Myocyte (in vitro differentiated cells): ENCODE measurements at regions not wholly inside any gene's neighbourhood (a gene's known extent, or its start where the extent isn't known, plus 50 kb on each side); places are given as distances from the start of the nearest gene placed in this dataset.

Experiments used
- DNase-seq: peaks from one replicate; pipeline ENCODE4 v3.0.0-alpha.2; 2012; ENCODE audit warnings: low read depth

DNA sequence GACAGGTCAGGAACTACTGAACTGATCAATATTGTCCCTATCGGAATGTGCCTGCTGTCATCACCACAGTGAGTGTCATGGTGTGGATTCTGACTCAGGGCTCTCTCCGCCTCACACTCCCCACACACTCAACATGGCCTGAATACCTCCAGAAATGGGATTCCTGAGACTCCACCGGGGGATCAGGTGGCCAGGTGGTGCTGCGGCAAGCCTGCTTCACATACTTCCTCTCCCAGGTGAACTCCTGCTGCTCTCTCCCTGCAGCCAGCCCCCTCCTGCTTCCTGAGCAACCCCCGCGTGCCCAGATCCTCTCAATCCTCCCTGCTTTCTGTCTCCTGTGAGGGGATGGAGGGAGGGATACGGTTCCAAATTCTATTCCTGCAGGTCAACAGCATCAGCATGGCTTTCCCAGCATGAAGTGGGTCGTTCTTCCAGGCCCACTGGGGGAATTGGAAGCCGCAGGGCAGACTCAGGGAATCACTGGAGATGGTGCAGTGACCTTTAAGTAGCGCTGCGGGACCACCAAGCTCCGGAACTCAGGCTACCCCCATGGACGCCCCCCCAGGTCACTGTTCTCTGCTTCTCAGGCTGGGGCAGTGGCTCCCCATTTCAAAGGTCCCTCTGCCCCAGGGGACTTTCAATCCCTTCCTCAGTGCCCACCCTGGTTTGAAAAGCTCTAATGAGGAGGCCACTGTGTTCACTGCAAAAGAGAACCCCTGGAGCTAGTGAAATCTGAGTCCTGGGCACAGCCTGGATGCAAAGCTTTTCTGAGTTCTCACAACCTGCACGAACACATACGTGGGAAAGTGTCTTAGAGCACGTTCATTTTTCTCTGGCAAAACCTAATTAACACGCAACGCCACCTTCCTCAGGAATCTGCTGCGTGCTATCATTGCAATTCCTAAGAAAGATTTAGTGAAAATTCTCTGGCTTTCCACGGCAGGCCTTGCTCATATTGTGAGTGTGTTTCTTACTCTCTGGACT is 168.4 kb downstream of the ZFP36L2 start:
- no peak for DNase-seq

GRCh38 chr2:43057026-43057741 is 169.2 kb downstream of the ZFP36L2 start:
- DNase-seq = no peak

DNA sequence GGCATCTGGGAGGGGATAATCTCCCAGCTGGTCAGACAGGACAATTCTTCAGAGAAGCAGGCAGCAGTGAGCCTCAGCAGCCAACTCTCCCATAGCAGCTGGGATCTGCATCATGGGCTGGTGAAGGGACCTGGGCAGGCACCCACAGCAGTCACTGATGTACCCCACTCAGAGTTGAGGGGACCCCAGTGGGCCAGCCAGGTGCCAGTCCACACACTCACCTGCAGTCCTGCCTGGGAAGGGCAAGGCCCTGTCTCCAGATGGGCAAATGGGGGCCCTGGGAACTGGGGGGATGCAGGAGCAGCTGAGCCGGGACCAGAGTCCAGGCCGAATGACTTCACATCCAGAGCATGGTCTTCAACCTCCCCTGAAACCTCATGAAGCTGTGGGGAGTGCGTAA is 170.4 kb downstream of the ZFP36L2 start:
- no peak for DNase-seq

GRCh38 chr2:43055086-43055912 is 171.1 kb downstream of the ZFP36L2 start:
- no peak for DNase-seq

- no peak for DNase-seq
Observed at GRCh38 chr2:43054367-43054766, 172.0 kb downstream of the ZFP36L2 start.

DNA sequence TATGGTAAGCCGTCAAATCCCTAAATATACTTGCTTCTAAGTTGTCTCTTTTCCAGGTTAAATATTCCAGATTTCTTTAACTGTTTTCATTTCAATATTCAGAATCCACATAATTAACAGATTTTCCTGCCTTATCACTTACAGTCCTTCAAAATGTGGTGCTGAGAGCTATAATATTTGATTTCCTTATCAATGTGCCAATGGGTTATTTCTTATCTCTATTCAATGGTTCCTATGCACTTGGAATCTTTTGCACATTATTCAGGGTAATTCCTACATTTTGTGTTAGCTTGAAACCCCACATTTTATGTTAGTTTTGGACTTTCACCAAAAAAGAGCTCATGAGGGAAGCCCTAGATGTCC is 173.5 kb downstream of the ZFP36L2 start:
- DNase-seq = no peak

DNA sequence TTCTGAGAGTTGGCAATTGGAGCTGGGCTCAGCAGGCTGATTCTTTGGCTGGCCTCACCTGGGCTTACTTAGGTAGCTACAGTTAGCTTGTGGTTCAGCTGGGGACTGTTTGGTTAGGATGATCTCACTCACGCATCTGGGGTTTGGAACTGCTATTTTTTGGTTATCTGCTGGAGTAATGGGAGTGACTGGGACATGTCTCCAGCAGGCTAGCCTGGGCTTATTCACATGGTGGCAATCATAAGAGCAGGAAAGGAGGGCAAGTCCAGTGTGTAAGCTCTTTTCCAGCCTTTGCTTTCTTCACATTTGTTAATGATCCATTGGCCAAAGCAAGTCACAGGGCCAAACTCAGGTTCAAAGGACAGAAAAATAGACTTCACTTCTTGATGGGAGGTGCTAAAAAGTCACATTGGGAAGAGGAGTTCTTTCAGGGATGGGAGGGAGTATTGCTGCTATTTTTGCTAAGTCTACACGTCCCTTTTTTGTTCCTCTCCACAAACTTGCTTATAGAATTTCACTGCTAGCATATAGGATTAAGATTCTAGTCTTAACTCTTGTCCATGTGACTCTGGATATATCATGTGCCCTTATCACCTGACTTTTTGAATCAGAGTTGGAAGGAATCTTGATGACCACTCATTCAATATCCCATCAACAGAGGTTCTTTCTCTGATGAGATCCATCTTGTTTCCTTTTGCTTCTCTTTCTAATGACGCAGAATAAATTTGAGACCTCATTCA is 174.0 kb downstream of the ZFP36L2 start:
- DNase-seq = no peak

- DNase-seq = no peak
Observed at GRCh38 chr2:43051338-43051737, 175.1 kb downstream of the ZFP36L2 start.

- no peak for DNase-seq
Observed at GRCh38 chr2:43050866-43051265, 175.5 kb downstream of the ZFP36L2 start.

GRCh38 chr2:43049836-43050801 is 176.3 kb downstream of the ZFP36L2 start:
- peak; percentile 73 for DNase-seq

GRCh38 chr2:43047187-43047780 is 179.1 kb downstream of the ZFP36L2 start:
- DNase-seq = no peak

GRCh38 chr2:43045866-43046265 is 180.5 kb downstream of the ZFP36L2 start:
- no peak for DNase-seq

GRCh38 chr2:43044093-43044681 is 182.2 kb downstream of the ZFP36L2 start:
- no peak for DNase-seq

GRCh38 chr2:43043553-43043870 is 182.9 kb downstream of the ZFP36L2 start:
- no peak for DNase-seq

DNA sequence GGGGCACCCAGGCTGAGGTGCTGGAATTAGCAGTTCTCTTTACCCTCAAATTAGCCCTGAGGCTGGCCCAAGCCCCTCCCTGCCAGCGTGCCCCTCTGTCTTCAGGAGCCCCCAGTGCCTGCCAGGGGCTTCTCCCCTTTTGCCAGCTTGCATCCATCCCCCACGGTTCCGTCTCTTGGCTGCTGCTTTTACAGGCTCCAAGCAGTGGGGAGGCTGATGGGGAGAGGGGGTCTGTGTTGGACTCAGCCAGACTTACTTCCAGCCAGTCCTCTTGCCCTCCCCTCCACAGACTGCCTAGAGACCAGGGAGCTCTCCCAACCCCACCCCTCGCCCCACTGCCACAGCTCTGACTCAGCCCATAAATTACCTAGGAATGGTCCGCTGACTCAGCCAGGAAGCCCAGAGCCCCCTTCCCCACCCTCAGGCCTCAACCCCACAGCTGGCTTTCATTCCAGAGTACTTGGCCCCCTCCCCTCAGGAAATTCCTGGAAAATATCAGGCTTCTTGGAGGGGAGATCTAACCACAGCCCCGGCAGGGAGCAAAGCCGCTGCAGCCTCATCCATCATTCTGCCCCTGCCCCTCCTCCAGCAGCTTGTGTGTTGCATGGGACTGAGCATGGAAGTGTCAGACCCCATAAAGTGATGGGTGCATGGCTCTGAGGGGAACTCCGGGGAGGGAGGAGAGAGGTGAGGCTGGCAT is 184.6 kb downstream of the ZFP36L2 start:
- DNase-seq = peak; percentile 86

DNA sequence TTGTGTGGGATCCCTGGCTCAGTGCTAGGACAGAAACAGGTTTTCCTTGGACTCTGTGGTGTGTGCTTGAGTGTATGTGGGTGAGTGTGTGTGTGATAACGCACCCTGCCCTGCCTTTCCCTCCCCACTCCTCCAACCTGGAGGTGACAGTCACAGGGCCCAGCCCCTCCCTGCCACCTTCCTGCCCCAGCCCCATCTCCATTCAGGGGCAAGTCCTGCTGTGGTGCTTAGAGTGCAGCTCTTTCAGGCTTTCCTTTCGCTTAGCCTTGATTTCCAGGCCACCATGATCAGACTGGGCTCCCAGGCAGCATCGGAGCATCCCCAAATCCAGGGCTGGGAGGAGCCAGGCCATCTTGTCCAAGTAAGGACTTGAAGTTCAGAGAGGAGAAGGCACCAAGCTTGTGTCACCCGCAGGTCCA is 185.2 kb downstream of the ZFP36L2 start:
- DNase-seq = no peak

DNA sequence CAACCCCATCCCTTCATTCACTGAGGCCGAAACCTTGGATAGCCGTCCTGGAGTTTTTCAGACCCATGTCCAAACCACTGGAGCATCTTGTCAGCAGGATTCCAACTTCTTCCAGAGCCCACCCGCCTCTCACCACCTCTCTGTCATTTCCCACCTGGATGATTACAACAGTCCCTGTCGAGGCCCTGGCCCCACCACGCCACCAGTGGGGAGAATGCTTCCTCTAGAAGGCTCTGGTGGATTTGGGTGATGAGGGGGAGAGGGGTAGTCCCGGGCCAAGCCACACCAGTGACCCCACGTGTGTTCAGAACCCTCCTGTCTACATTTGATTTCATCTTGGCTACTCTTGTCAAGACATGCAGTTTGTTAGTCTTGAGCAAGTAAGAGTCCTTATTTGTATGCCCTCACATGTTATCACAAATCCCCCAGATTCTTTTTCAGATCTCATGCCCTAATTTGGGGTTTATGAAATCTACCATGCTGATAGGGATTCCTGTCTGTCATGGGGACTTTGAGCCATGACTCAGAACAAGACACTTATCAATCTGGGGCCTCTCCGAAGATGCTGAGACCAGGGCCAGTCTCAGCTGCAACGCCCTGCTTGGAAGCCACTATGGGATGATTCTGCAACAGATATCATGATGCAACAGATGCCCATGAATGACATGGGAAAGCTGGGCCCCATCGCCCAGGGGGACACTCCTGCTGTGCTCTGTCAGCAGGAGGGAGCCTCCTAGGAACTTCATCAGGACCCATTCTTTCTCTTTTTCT is 186.1 kb downstream of the ZFP36L2 start:
- no peak for DNase-seq
